Sigmoid colon (tissue), 4 donors: ENCODE measurements at regions not wholly inside any gene's neighbourhood (a gene's known extent, or its start where the extent isn't known, plus 50 kb on each side); places are given as distances from the start of the nearest gene placed in this dataset.

Experiments used
- EP300 ChIP-seq, 4 donors: sonication (generic); formaldehyde crosslinking; IDR thresholded peaks; one replicate each; pipeline ENCODE4 v1.6.1; 2017; ENCODE audit warnings: antibody characterized with exemption in 4 of 4
- POLR2A ChIP-seq, 2 donors: fragments of 450-650 bp; IDR thresholded peaks; one replicate each; pipeline ENCODE4 v1.6.1; 2016; ENCODE audit warnings: antibody characterized with exemption in 2 of 2, mild to moderate bottlenecking in 2 of 2, moderate library complexity in 2 of 2
- POLR2AphosphoS5 ChIP-seq, 4 donors: sonication (generic); formaldehyde crosslinking; IDR thresholded peaks; one replicate each; pipeline ENCODE4 v1.6.1; 2017; ENCODE audit warnings: antibody characterized with exemption in 4 of 4
- TF ChIP-seq, protein P1 (sequence below), 4 experiments: fragments of 450-650 bp in 3 of 4; fragments of 200-600 bp in 1 of 4; IDR thresholded peaks; one replicate each; pipeline ENCODE4 v1.5.1; 2016 to 2019; ENCODE audit warnings: antibody characterized with exemption in 4 of 4, mild to moderate bottlenecking in 3 of 4, moderate library complexity in 2 of 4

DNA sequence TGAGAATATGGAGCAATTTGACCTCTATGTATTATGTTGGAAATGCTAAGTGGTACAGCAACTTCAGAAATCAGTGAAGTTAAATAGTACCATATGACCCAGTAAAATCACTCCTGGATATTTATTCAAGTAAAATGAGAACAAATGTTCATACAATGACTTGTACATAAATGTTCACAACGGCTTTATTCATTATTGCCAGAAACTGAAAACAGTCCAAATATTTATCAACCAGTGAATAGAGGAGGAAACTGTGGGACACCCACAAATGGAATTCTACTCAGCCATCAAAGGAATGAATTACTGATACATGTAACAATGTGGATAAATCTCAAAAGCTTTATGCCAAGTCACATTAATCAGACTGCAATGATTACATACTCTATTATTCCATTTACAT lies 416.3 kb downstream of the AASDHPPT start:
- no peak for TF ChIP-seq POLR2AphosphoS5 (IDR thresholded peaks at IDR 0.05)
- TF ChIP-seq, protein P1, sequence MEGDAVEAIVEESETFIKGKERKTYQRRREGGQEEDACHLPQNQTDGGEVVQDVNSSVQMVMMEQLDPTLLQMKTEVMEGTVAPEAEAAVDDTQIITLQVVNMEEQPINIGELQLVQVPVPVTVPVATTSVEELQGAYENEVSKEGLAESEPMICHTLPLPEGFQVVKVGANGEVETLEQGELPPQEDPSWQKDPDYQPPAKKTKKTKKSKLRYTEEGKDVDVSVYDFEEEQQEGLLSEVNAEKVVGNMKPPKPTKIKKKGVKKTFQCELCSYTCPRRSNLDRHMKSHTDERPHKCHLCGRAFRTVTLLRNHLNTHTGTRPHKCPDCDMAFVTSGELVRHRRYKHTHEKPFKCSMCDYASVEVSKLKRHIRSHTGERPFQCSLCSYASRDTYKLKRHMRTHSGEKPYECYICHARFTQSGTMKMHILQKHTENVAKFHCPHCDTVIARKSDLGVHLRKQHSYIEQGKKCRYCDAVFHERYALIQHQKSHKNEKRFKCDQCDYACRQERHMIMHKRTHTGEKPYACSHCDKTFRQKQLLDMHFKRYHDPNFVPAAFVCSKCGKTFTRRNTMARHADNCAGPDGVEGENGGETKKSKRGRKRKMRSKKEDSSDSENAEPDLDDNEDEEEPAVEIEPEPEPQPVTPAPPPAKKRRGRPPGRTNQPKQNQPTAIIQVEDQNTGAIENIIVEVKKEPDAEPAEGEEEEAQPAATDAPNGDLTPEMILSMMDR (IDR thresholded peaks at IDR 0.05), result no peak
- no peak for TF ChIP-seq EP300 (IDR thresholded peaks at IDR 0.05)
- no peak for TF ChIP-seq POLR2A (IDR thresholded peaks at IDR 0.05)
